GM18870 (cell line): ENCODE measurements at regions not wholly inside any gene's neighbourhood (a gene's known extent, or its start where the extent isn't known, plus 50 kb on each side); places are given as distances from the start of the nearest gene placed in this dataset.

Experiments used
- ATAC-seq: cut with Tn5 transposase; IDR thresholded peaks from one replicate; pipeline ENCODE4 v1.9.1; 2021; ENCODE audit warnings: moderate library complexity; ENCODE audit not compliant: unreplicated experiment

- ATAC-seq: no peak
These were observed 123.6 kb upstream of the SMAD3 start for GRCh38 chr15:66941791-66942190.

GRCh38 chr15:66942649-66943390 lies 122.6 kb upstream of the SMAD3 start:
- ATAC-seq: no peak

- no peak for ATAC-seq
These were observed 121.8 kb upstream of the SMAD3 start for GRCh38 chr15:66943456-66944095.

- no peak for ATAC-seq
These were observed 121.3 kb upstream of the SMAD3 start for GRCh38 chr15:66944121-66944520.

- no peak for ATAC-seq
These were observed 120.1 kb upstream of the SMAD3 start for GRCh38 chr15:66945286-66945685.

GRCh38 chr15:66945842-66946241 lies 119.6 kb upstream of the SMAD3 start:
- ATAC-seq: no peak

- no peak for ATAC-seq
These were observed 118.7 kb upstream of the SMAD3 start for GRCh38 chr15:66946578-66947164.

GRCh38 chr15:66947471-66947870 lies 117.9 kb upstream of the SMAD3 start:
- ATAC-seq: no peak

GRCh38 chr15:66948294-66948693 lies 117.1 kb upstream of the SMAD3 start:
- ATAC-seq: no peak

- ATAC-seq: no peak
These were observed 115.3 kb upstream of the SMAD3 start for GRCh38 chr15:66950114-66950513.

GRCh38 chr15:66951531-66952320 lies 113.7 kb upstream of the SMAD3 start:
- ATAC-seq: no peak

- no peak for ATAC-seq
These were observed 112.5 kb upstream of the SMAD3 start for GRCh38 chr15:66952756-66953522.

- no peak for ATAC-seq
These were observed 111.7 kb upstream of the SMAD3 start for GRCh38 chr15:66953523-66954229.

GRCh38 chr15:66954601-66955000 lies 110.8 kb upstream of the SMAD3 start:
- no peak for ATAC-seq

GRCh38 chr15:66955001-66955516 lies 110.3 kb upstream of the SMAD3 start:
- ATAC-seq: no peak

- ATAC-seq: no peak
These were observed 109.4 kb upstream of the SMAD3 start for GRCh38 chr15:66955871-66956585.

GRCh38 chr15:66956672-66957430 lies 108.6 kb upstream of the SMAD3 start:
- no peak for ATAC-seq

GRCh38 chr15:66957431-66957720 lies 108.0 kb upstream of the SMAD3 start:
- ATAC-seq: no peak

GRCh38 chr15:66959066-66959465 lies 106.3 kb upstream of the SMAD3 start:
- ATAC-seq: no peak
